Epidermal melanocyte (primary cell): ENCODE measurements at regions not wholly inside any gene's neighbourhood (a gene's known extent, or its start where the extent isn't known, plus 50 kb on each side); places are given as distances from the start of the nearest gene placed in this dataset.

ENCODE experiments used
- DNase-seq: peaks from one replicate; pipeline ENCODE4 v3.0.0; 2011; ENCODE audit warnings: low spot score; ENCODE audit not compliant: insufficient read length

- DNase-seq: no peak
Observed at GRCh38 chr12:66903782-66904396, 225.0 kb upstream of the GRIP1 start.

GRCh38 chr12:66905201-66905600 is 226.3 kb upstream of the GRIP1 start:
- DNase-seq: no peak

- DNase-seq: no peak
Observed at GRCh38 chr12:66910366-66910974, 231.6 kb upstream of the GRIP1 start.

DNA sequence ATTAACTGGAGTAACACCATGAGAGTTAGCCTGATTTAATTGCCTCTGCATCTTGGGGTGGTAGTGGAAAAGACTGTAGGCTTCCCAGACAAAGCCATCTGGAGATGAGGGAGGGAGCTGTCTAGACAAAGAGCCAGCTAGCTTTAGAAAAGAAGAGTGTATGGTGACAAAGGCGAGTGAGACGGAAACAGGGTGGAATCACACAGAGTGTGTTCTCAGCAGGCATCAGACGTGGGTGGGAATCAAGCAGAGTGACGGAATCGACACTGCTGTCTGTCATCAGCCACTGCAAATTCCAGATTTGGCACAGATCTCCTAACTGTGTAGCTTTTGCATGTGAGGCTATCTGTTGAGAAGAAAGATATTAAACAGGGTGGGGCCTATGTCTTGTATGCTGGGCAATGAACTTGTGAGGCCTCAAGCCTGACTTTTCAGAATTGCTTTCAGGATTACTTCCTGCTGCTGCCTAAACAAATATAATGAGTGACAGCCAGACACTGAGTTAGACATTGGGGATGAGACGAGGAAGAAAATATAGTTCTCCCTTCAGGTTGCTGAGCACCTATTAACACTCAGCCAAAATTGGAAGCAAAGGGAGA is 236.5 kb upstream of the GRIP1 start:
- DNase-seq: no peak

- no peak for DNase-seq
Observed at GRCh38 chr12:66916189-66916588, 237.3 kb upstream of the GRIP1 start.

GRCh38 chr12:66919466-66919865 is 240.6 kb upstream of the GRIP1 start:
- no peak for DNase-seq

- DNase-seq: no peak
Observed at GRCh38 chr12:66920205-66920604, 241.3 kb upstream of the GRIP1 start.

DNA sequence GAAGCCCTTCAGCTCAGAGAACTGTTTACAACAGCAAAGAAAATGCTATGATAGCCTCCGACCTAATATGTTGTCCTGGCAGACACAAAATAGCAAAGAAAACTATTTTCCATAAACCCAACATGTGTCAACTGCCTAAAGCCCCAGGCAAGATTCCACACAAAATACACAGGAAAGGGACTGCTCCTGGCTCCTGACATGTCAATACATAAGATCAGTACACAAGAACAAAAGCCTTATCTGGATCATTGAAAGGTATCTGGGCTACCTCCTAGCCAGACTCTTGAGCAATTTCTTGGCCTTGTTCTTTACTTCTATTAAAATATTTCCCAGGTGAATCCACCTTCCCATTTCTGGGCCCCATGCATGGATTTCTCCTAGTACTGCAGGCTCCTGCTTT is 242.3 kb upstream of the GRIP1 start:
- no peak for DNase-seq

- no peak for DNase-seq
Observed at GRCh38 chr12:66925083-66925482, 246.2 kb upstream of the GRIP1 start.

- DNase-seq: no peak
Observed at GRCh38 chr12:66929121-66929520, 250.2 kb upstream of the GRIP1 start.

GRCh38 chr12:66931091-66931490 is 252.2 kb upstream of the GRIP1 start:
- DNase-seq: no peak

DNA sequence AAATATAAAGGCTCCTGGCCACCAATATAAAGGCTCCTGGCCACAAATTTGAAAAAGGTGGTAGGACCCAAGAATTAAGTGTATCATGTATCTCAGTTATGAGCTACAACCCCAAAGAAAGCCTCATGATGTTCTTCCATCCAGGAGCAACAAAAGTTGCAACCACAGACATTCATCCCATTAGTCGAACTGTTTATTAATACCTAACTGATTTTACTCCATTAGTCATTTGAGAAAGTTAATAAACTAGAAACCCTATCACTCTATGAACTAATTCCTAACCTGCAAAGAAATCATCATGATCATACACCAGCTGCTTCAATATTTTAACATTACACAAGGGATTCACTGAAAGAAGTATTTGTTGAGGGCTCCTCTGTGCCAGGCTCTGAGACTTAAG is 253.2 kb upstream of the GRIP1 start:
- no peak for DNase-seq

- no peak for DNase-seq
Observed at GRCh38 chr12:66934302-66935062, 255.6 kb upstream of the GRIP1 start.

DNA sequence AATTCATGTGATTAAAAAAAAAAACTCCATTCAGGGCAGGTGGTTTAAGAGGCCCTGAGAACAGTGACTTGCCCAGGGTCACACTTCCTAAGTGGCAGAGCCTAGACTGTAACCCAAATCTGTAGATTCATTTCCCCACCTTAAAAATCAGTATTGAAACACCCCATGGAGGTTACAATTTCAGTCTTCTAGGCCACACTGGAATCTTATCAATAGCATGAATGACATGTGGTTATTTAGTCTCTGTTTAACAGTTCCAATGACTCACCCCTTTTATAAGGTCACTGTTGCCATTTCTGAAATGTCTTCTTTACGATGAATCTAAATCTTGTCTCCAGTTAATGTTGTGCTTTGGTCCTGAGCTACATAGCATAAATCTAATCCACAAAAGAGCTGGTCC is 262.3 kb upstream of the GRIP1 start:
- no peak for DNase-seq

DNA sequence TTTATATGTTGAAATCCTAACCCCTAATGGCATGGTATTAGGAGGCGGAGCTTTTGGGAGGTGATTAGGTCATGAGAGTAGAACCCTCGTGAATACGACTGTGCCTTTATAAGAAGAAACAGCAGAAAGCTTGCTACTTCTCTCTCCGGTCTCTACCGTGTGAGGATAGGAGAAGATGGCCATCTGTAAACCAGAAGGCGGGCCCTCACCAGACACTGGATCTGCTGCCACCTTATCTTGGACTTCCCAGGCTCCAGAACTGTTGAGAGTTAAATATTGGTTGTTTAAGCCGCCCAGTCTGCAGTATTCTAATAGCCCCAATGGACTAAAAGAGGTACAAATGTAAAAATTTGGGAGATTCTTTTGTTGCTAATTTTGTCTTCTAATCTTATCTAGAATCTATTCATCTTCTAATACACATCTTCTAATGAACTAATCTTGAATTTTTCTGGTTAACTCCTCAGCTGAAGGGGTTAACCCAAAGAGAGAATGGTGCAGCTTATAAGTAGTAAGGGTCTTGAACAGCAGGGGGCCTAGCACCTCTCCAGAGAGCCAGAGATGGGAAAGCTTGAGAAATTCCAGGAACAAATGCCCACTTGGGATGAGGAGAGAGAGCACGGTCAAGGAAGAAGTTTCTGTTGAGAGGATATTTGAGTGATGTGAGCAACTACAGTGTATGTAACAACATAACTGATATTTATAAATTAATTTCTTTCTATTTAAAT is 264.0 kb upstream of the GRIP1 start:
- DNase-seq: no peak

GRCh38 chr12:66944365-66944764 is 265.5 kb upstream of the GRIP1 start:
- DNase-seq: no peak

DNA sequence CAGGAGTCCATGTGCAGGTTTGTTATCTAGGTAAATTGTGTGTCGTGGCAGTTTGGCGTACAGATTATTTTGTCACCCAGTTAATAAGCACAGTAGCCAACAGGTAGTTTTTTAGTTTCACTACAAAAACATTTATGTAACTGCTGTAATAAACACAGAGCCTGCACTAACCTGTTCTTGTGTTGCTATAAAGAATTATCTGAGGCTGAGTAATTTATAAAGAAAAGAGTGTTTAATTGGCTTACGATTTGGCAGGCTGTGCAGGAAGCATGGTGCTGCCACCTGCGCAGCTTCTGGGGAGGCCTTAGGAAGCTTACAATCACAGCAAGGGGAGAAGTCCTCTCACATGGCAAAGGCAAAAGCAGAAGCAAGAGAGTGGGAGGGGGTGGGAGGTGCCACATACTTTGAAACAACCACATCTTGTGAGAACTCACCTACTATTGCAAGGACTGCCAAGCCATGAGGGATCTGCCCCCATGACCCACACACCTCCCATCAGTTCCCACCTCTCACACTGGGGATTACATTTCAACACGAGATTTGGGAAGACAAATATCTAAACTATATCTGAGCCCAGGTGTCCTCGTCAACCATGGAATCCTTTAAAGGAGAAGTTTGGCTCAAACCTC is 266.4 kb upstream of the GRIP1 start:
- DNase-seq: no peak

GRCh38 chr12:66947119-66947518 is 268.2 kb upstream of the GRIP1 start:
- no peak for DNase-seq

- no peak for DNase-seq
Observed at GRCh38 chr12:66952668-66953067, 273.8 kb upstream of the GRIP1 start.

- DNase-seq: no peak
Observed at GRCh38 chr12:66956300-66956699, 277.4 kb upstream of the GRIP1 start.

DNA sequence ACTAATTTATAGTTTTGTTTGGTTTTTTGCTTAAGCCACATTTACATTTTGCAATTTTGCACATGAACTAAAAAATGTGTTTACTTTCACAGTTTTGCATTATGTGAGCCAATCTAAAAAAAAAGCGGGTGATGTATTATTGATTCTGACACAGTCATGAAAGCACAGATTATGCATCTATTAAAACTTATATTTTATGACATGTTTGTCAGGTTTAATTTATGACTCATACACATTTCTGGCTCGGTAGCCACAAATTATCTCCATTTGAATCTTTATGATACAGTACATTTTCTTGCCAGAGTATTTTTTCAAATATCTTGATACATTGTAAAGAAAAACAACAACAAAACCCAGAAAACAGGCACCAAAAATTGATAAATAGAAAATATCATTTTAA is 280.4 kb upstream of the GRIP1 start:
- no peak for DNase-seq
